ENCODE measurements at regions not wholly inside any gene's neighbourhood (a gene's known extent, or its start where the extent isn't known, plus 50 kb on each side); places are given as distances from the start of the nearest gene placed in this dataset.
A peak's percentile ranks its signal among the peaks of the same experiment; 100 is the strongest.

- no peak for DNase-seq (ENCODE audit: low read depth in 2 of 3, low spot score in 2 of 3)
Measured at GRCh38 chr6:40973304-40973703, 65.7 kb downstream of the UNC5CL start.

- no peak for DNase-seq (ENCODE audit: low read depth in 2 of 3, low spot score in 2 of 3)
Measured at GRCh38 chr6:40972814-40973213, 66.2 kb downstream of the UNC5CL start.

- no peak for DNase-seq (ENCODE audit: low read depth in 2 of 3, low spot score in 2 of 3)
Measured at GRCh38 chr6:40972190-40972589, 66.8 kb downstream of the UNC5CL start.

GRCh38 chr6:40968620-40969164 lies 70.3 kb downstream of the UNC5CL start:
- no peak for DNase-seq (ENCODE audit: low read depth in 2 of 3, low spot score in 2 of 3)

GRCh38 chr6:40966860-40967259 lies 72.2 kb downstream of the UNC5CL start:
- no peak for DNase-seq (ENCODE audit: low read depth in 2 of 3, low spot score in 2 of 3)

- DNase-seq (ENCODE audit: low read depth in 2 of 3, low spot score in 2 of 3), result no peak
Measured at GRCh38 chr6:40965046-40965445, 74.0 kb downstream of the UNC5CL start.

- no peak for DNase-seq (ENCODE audit: low read depth in 2 of 3, low spot score in 2 of 3)
Measured at GRCh38 chr6:40963019-40963418, 76.0 kb downstream of the UNC5CL start.

- peak in 1 of 3 experiments; percentile 2 for DNase-seq (ENCODE audit: low read depth in 2 of 3, low spot score in 2 of 3)
Measured at GRCh38 chr6:40962241-40962640, 76.8 kb downstream of the UNC5CL start.

GRCh38 chr6:40961831-40962230 lies 77.2 kb downstream of the UNC5CL start:
- DNase-seq (ENCODE audit: low read depth in 2 of 3, low spot score in 2 of 3), result no peak

- no peak for DNase-seq (ENCODE audit: low read depth in 2 of 3, low spot score in 2 of 3)
Measured at GRCh38 chr6:40960742-40961430, 78.1 kb downstream of the UNC5CL start.

GRCh38 chr6:40959781-40960327 lies 79.2 kb downstream of the UNC5CL start:
- DNase-seq (ENCODE audit: low read depth in 2 of 3, low spot score in 2 of 3), result no peak

- DNase-seq (ENCODE audit: low read depth in 2 of 3, low spot score in 2 of 3), result no peak
Measured at GRCh38 chr6:40958738-40959137, 80.3 kb downstream of the UNC5CL start.

GRCh38 chr6:40957616-40958492 lies 81.2 kb downstream of the UNC5CL start:
- DNase-seq (ENCODE audit: low read depth in 2 of 3, low spot score in 2 of 3), result no peak

- no peak for DNase-seq (ENCODE audit: low read depth in 2 of 3, low spot score in 2 of 3)
Measured at GRCh38 chr6:40956936-40957335, 82.1 kb downstream of the UNC5CL start.

GRCh38 chr6:40955178-40955545 lies 83.9 kb downstream of the UNC5CL start:
- no peak for DNase-seq (ENCODE audit: low read depth in 2 of 3, low spot score in 2 of 3)

GRCh38 chr6:40954446-40955177 lies 84.4 kb downstream of the UNC5CL start:
- no peak for DNase-seq (ENCODE audit: low read depth in 2 of 3, low spot score in 2 of 3)

GRCh38 chr6:40953486-40953885 lies 85.5 kb downstream of the UNC5CL start:
- no peak for DNase-seq (ENCODE audit: low read depth in 2 of 3, low spot score in 2 of 3)

- no peak for DNase-seq (ENCODE audit: low read depth in 2 of 3, low spot score in 2 of 3)
Measured at GRCh38 chr6:40950986-40951698, 87.9 kb downstream of the UNC5CL start.

GRCh38 chr6:40948570-40948969 lies 90.5 kb downstream of the UNC5CL start:
- no peak for DNase-seq (ENCODE audit: low read depth in 2 of 3, low spot score in 2 of 3)

GRCh38 chr6:40947876-40948526 lies 91.0 kb downstream of the UNC5CL start:
- DNase-seq (ENCODE audit: low read depth in 2 of 3, low spot score in 2 of 3), result no peak
